WTC11 (cell line): ENCODE measurements at regions not wholly inside any gene's neighbourhood (a gene's known extent, or its start where the extent isn't known, plus 50 kb on each side); places are given as distances from the start of the nearest gene placed in this dataset.

ENCODE experiments used
- CTCF ChIP-seq: fragments of 200-600 bp; IDR thresholded peaks from 2 replicates; pipeline ENCODE4 v1.8.0; 2022; ENCODE audit warnings: antibody characterized with exemption
- NFE2L1 ChIP-seq: sonication (generic); formaldehyde crosslinking; IDR thresholded peaks from 2 replicates; pipeline ENCODE4 v1.8.1; 2023; ENCODE audit warnings: missing genetic modification reagents
- SMAD3 ChIP-seq: sonication (generic); formaldehyde crosslinking; IDR thresholded peaks from 2 replicates; pipeline ENCODE4 v1.8.0; 2022; ENCODE audit warnings: missing genetic modification reagents, mild to moderate bottlenecking, borderline replicate concordance
- ZNF121 ChIP-seq: sonication (generic); formaldehyde crosslinking; IDR thresholded peaks from 2 replicates; pipeline ENCODE4 v1.8.0; 2023; ENCODE audit warnings: missing genetic modification reagents
- ZNF423 ChIP-seq: fragments of 250-450 bp; sonication (Bioruptor Pico); IDR thresholded peaks from 2 replicates; pipeline ENCODE4 v2.1.2; 2022; ENCODE audit warnings: mild to moderate bottlenecking, moderate library complexity

GRCh38 chr13:28590461-28590860 is 68.5 kb upstream of the POMP start:
- TF ChIP-seq CTCF (no peak), ZNF121 (no peak), SMAD3 (CRISPR knock-in tag) (no peak), ZNF423 (CRISPR knock-in tag) (no peak), NFE2L1 (CRISPR knock-in tag) (no peak)
